OCI-LY7 (cell line): ENCODE measurements at regions not wholly inside any gene's neighbourhood (a gene's known extent, or its start where the extent isn't known, plus 50 kb on each side); places are given as distances from the start of the nearest gene placed in this dataset.
"Not testable (repeated sequence)": the region's sequence is repeated elsewhere in the genome, so short reads cannot be mapped to it uniquely, and the experiment has no call there.

ENCODE experiments used
- BruUV-seq: library from RNA; stranded (reverse); fragments of 400-500 nt; replicated peaks from 2 replicates; lab custom pipeline; 2021; lab: Mats Ljungman, UMichigan
- CTCF ChIA-PET: fragments of 300-600 bp; sonication (Branson Sonifier 250); formaldehyde crosslinking; loops from one replicate; lab custom pipeline; 2022; ENCODE audit warnings: antibody characterized with exemption; ENCODE audit not compliant: unreplicated experiment; lab: Charles Lee
- POLR2A ChIA-PET: fragments of 300-600 bp; sonication (Branson Sonifier 250); formaldehyde crosslinking; loops from one replicate; lab custom pipeline; 2022; ENCODE audit warnings: antibody characterized with exemption; lab: Charles Lee
- DNase-seq: peaks from one replicate; pipeline ENCODE4 v3.0.0-alpha.2; 2015; ENCODE audit warnings: low spot score
- H2AFZ ChIP-seq: fragments of 200-600 bp; sonication (generic), shearing (Covaris generic); 2 replicates; pipeline ENCODE4 v1.6.1; 2014; ENCODE audit warnings: mild to moderate bottlenecking, antibody characterized with exemption, low read length, moderate library complexity
- H3K27ac ChIP-seq: fragments of 200-600 bp; sonication (generic); 2 replicates; pipeline ENCODE4 v1.5.1; 2014; ENCODE audit warnings: mixed run types, low read depth, mild to moderate bottlenecking, moderate library complexity, low read length, inconsistent platforms; ENCODE audit not compliant: poor library complexity, severe bottlenecking
- H3K36me3 ChIP-seq: fragments of 200-600 bp; sonication (generic); 2 replicates; pipeline ENCODE4 v1.6.1; 2014; ENCODE audit warnings: mild to moderate bottlenecking, antibody characterized with exemption, low read length, moderate library complexity, mixed read lengths; ENCODE audit not compliant: insufficient read depth
- H3K4me1 ChIP-seq: fragments of 200-600 bp; sonication (generic); 2 replicates; pipeline ENCODE4 v1.5.1; 2014; ENCODE audit warnings: mild to moderate bottlenecking, low read length; ENCODE audit not compliant: insufficient read depth, poor library complexity, severe bottlenecking
- H3K4me2 ChIP-seq: fragments of 200-600 bp; sonication (generic); 2 replicates; pipeline ENCODE4 v1.6.1; 2014; ENCODE audit warnings: mild to moderate bottlenecking, low read length
- H3K4me3 ChIP-seq: fragments of 200-600 bp; sonication (generic); 2 replicates; pipeline ENCODE4 v1.5.1; 2014; ENCODE audit warnings: mild to moderate bottlenecking, low read depth, low read length; ENCODE audit not compliant: poor library complexity, severe bottlenecking
- H3K79me2 ChIP-seq: fragments of 200-600 bp; sonication (generic); 2 replicates; pipeline ENCODE4 v1.6.1; 2016; ENCODE audit warnings: low read depth, mild to moderate bottlenecking, low read length, moderate library complexity, mixed read lengths; ENCODE audit not compliant: insufficient read depth
- H3K9me2 ChIP-seq: fragments of 200-600 bp; sonication (generic); 2 replicates; pipeline ENCODE4 v1.6.1; 2016; ENCODE audit warnings: mild to moderate bottlenecking, low read length, mixed read lengths; ENCODE audit not compliant: insufficient read depth
- H3K9me3 ChIP-seq: fragments of 200-600 bp; sonication (generic); 2 replicates; pipeline ENCODE4 v1.6.1; 2014; ENCODE audit warnings: mild to moderate bottlenecking, mixed run types, low read length, mixed read lengths
- H4K20me1 ChIP-seq: fragments of 200-600 bp; sonication (generic); 2 replicates; pipeline ENCODE4 v1.6.1; 2014; ENCODE audit warnings: mild to moderate bottlenecking, antibody characterized with exemption, low read length, moderate library complexity, mixed read lengths; ENCODE audit not compliant: insufficient read depth
- EZH2phosphoT487 ChIP-seq: fragments of 200-600 bp; sonication (generic); IDR thresholded peaks from 2 replicates; pipeline ENCODE4 v1.6.1; 2018; ENCODE audit warnings: low read depth, borderline replicate concordance, mild to moderate bottlenecking, mixed run types, antibody characterized with exemption, low read length, moderate library complexity, mixed read lengths
- intact Hi-C: fragments of 100-400 bp; cut with micrococcal nuclease; formaldehyde crosslinking; loops from one replicate; pipeline ENCODE4 v1.10.0; 2022; ENCODE audit not compliant: unreplicated experiment
- TF ChIP-seq, protein P1 (sequence below): fragments of 200-600 bp; sonication (generic); conservative IDR thresholded peaks from 2 replicates; pipeline ENCODE4 v1.5.1; 2014; ENCODE audit warnings: mild to moderate bottlenecking, antibody characterized with exemption, low read length, moderate library complexity, mixed read lengths

DNA sequence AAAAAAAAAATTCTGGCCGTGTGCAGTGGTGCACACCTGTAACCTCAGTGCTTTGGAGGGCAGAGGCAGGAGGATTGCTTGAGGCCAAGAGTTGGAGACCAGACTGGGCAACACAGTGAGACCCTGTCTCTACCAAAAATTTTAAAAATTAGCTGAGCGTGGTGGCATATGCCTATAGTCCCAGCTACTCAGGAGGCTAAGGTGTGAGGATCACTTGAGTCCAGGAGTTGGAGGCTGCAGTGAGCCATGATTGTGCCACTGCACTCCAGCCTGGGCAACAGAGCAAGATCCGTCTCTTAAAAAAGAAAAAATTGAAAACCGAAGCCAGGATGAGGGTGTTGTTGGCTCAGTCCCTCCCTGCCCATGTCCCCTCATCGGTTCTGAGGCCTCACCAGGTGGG lies 55.9 kb upstream of the PAX7 start:
- intact Hi-C loops: loop anchor here (1.0 to 5.0 kb wide), 5 partner anchors 42 to 652 kb away; partner anchors contain the start of gene KLHDC7A
- Histone ChIP-seq H3K4me2 (no peak overlapping the region), H3K9me3 (no peaks in the 10 kb centered on the region), H3K27ac (no peak overlapping the region), H4K20me1 (no peaks in the 10 kb centered on the region), H3K4me1 (peaks cover 22% of the 10 kb centered on the region), H2AFZ (no peak overlapping the region), H3K79me2 (no peaks in the 10 kb centered on the region), H3K4me3 (no peak overlapping the region), H3K9me2 (no peaks in the 10 kb centered on the region), H3K36me3 (no peaks in the 10 kb centered on the region)
- no TSS peak for BruUV-seq
- no peak for DNase-seq
- CTCF ChIA-PET: interaction anchor here (0.7 to 1.5 kb wide), 4 partner anchors 11 to 276 kb away, joined by 4 to 6 read pairs (median 5); no protein-coding TSS in a partner anchor
- POLR2A ChIA-PET: interaction anchor here (0.7 kb wide), 1 partner anchor 54 kb away, joined by 3 read pairs; no protein-coding TSS in a partner anchor
- TF ChIP-seq, protein P1, sequence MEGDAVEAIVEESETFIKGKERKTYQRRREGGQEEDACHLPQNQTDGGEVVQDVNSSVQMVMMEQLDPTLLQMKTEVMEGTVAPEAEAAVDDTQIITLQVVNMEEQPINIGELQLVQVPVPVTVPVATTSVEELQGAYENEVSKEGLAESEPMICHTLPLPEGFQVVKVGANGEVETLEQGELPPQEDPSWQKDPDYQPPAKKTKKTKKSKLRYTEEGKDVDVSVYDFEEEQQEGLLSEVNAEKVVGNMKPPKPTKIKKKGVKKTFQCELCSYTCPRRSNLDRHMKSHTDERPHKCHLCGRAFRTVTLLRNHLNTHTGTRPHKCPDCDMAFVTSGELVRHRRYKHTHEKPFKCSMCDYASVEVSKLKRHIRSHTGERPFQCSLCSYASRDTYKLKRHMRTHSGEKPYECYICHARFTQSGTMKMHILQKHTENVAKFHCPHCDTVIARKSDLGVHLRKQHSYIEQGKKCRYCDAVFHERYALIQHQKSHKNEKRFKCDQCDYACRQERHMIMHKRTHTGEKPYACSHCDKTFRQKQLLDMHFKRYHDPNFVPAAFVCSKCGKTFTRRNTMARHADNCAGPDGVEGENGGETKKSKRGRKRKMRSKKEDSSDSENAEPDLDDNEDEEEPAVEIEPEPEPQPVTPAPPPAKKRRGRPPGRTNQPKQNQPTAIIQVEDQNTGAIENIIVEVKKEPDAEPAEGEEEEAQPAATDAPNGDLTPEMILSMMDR: no peak
- TF ChIP-seq EZH2phosphoT487: no peak

DNA sequence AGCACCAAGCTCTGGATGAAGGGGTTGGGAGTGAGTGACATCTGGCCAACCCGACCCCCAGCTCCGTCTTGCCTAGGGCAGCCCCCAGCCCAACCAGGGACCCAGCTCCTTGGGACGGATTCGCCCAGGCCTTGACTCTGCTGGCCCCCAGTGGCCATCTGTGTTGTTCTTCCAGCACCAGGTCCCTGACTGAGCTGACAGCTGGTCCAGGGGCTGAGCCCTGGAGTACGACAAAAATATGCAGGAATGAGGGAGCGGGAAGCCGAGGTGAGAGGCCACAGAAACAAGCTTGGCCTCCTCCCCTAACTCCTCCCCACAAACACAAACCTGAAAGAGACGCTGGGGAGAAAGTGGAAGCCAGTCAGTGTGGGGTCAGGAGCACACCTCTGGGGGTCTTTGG lies 55.0 kb upstream of the PAX7 start:
- Histone ChIP-seq H3K4me2 (no peak overlapping the region), H3K4me1 (peaks cover 22% of the 10 kb centered on the region), H2AFZ (no peak overlapping the region), H3K27ac (no peak overlapping the region), H3K4me3 (no peak overlapping the region), H3K79me2 (no peaks in the 10 kb centered on the region), H4K20me1 (no peaks in the 10 kb centered on the region), H3K36me3 (no peaks in the 10 kb centered on the region), H3K9me2 (no peaks in the 10 kb centered on the region), H3K9me3 (no peaks in the 10 kb centered on the region)
- no TSS peak for BruUV-seq
- POLR2A ChIA-PET: no interaction called here
- CTCF ChIA-PET: interaction anchor here (0.6 to 1.5 kb wide), 6 partner anchors 12 to 277 kb away, joined by 3 to 6 read pairs (median 4); no protein-coding TSS in a partner anchor
- intact Hi-C loops: loop anchor here (1.0 to 5.0 kb wide), 2 partner anchors 201 to 653 kb away; no protein-coding TSS in a partner anchor
- peak; percentile 66 for DNase-seq
- TF ChIP-seq, protein P1: peak; percentile 94
- no peak for TF ChIP-seq EZH2phosphoT487

GRCh38 chr1:18578271-18578670 lies 52.4 kb upstream of the PAX7 start:
- POLR2A ChIA-PET: no interaction called here

GRCh38 chr1:18579267-18579666 lies 51.4 kb upstream of the PAX7 start:
- H3K4me3 ChIP-seq, H3K4me2 ChIP-seq, H3K79me2 ChIP-seq, POLR2A ChIA-PET, H4K20me1 ChIP-seq, BruUV-seq, H2AFZ ChIP-seq, H3K9me2 ChIP-seq, H3K36me3 ChIP-seq, H3K9me3 ChIP-seq, H3K4me1 ChIP-seq, CTCF ChIA-PET, H3K27ac ChIP-seq: not testable (repeated sequence)
- intact Hi-C loops: loop anchor here (5.0 kb wide), 1 partner anchor 657 kb away; no protein-coding TSS in a partner anchor
- peak; percentile 25 for DNase-seq

More at GRCh38 chr1:18578271-18578670, 52.4 kb upstream of the PAX7 start:
- H4K20me1 ChIP-seq: no peaks in the 10 kb centered on the region
- no peak overlapping the region for H3K4me3 ChIP-seq
- CTCF ChIA-PET: interaction anchor here (0.5 kb wide), 1 partner anchor 17 kb away, joined by 4 read pairs; no protein-coding TSS in a partner anchor
- no peaks in the 10 kb centered on the region for H3K9me3 ChIP-seq
- no peaks in the 10 kb centered on the region for H3K79me2 ChIP-seq
- no peak overlapping the region for H3K4me2 ChIP-seq
- H3K36me3 ChIP-seq: no peaks in the 10 kb centered on the region
- no TSS peak for BruUV-seq
- intact Hi-C loops: loop anchor here (5.0 kb wide), 1 partner anchor 656 kb away; no protein-coding TSS in a partner anchor
- no peak overlapping the region for H2AFZ ChIP-seq
- no peak overlapping the region for H3K27ac ChIP-seq
- H3K9me2 ChIP-seq: no peaks in the 10 kb centered on the region
- TF ChIP-seq, protein P1: no peak
- no peak for TF ChIP-seq EZH2phosphoT487
- H3K4me1 ChIP-seq: peaks cover 7% of the 10 kb centered on the region
- DNase-seq: no peak
